Adrenal gland (tissue), 9 donors: ENCODE measurements at regions not wholly inside any gene's neighbourhood (a gene's known extent, or its start where the extent isn't known, plus 50 kb on each side); places are given as distances from the start of the nearest gene placed in this dataset.

ENCODE experiments used
- DNase-seq, 7 donors: peaks; one replicate each; pipeline ENCODE4 v3.0.0-alpha.2; 2019 to 2020
- H3K27ac ChIP-seq, 5 donors: fragments of 200-600 bp; sonication (generic) in 4 of 5; 1 replicate in 3 of 5; 2 replicates in 2 of 5; pipeline versions ENCODE4 v1.5.1 to v1.8.0; 2016 to 2020; ENCODE audit warnings: mild to moderate bottlenecking in 1 of 5
- H3K27me3 ChIP-seq: fragments of 200-600 bp; 2 replicates; pipeline ENCODE4 v1.8.0; 2021
- H3K36me3 ChIP-seq, 2 donors: fragments of 200-600 bp; replicated peaks in 1 of 2; 1 replicate in 1 of 2; 2 replicates in 1 of 2; pipeline versions ENCODE4 v1.5.1 to v1.8.0; 2018 to 2022
- H3K4me1 ChIP-seq, 2 donors: fragments of 200-600 bp; replicated peaks in 1 of 2; 1 replicate in 1 of 2; 2 replicates in 1 of 2; pipeline versions ENCODE4 v1.5.1 to v1.8.0; 2018 to 2021
- H3K4me3 ChIP-seq, 4 donors: fragments of 200-600 bp; sonication (generic) in 3 of 4; one replicate each; pipeline ENCODE4 v1.5.1; 2016 to 2018
- H3K9me3 ChIP-seq, 3 donors: fragments of 200-600 bp; sonication (generic) in 1 of 3; replicated peaks in 1 of 3; 1 replicate in 2 of 3; 2 replicates in 1 of 3; pipeline versions ENCODE4 v1.5.1 to v1.8.0; 2016 to 2021
- POLR2A ChIP-seq, 2 donors: fragments of 450-650 bp; IDR thresholded peaks; one replicate each; pipeline ENCODE4 v1.6.1; 2017; ENCODE audit warnings: antibody characterized with exemption in 2 of 2, mild to moderate bottlenecking in 2 of 2, moderate library complexity in 1 of 2
- WGBS, 4 donors: extraction: QIAGEN DNeasy Blood & Tissue Kit in 2 of 4; methylation state at CpG; one replicate each; pipeline versions ENCODE4 v1.1.5 to v1.1.7; 2013 to 2017; 5-methylcytosine and 5-hydroxymethylcytosine counted together
- intact Hi-C, 2 donors: fragments of 100-400 bp; cut with DNase I; formaldehyde crosslinking; loops; one replicate each; pipeline versions ENCODE4 v1.14.1 to v1.15.0; 2022 to 2023
- TF ChIP-seq, protein P1 (sequence below), 6 experiments: fragments of 450-650 bp in 4 of 6; fragments of 200-600 bp in 2 of 6; sonication (generic) in 1 of 6; IDR thresholded peaks; 1 replicate in 5 of 6; 2 replicates in 1 of 6; pipeline versions ENCODE4 v1.5.1 to v1.8.0; 2016 to 2021; ENCODE audit warnings: antibody characterized with exemption in 6 of 6, mild to moderate bottlenecking in 2 of 6, moderate library complexity in 1 of 6
- donor health status: healthy with polysubstance abuse.
- donor health status: Bipolar disorder and iron deficiency.
- donor health status: DM: yes; HTN: yes; CAD: no.
- donor health status: DM: no; HTN: no; CAD: no.
- donor health status: DM: no; HTN: no; CAD: no.

- intact Hi-C loops, result no loop called here
- H3K9me3 ChIP-seq, result no peaks in the 10 kb centered on the region
- H3K36me3 ChIP-seq, result peaks cover 0 to 1% of the 10 kb centered on the region in 2 donors
- TF ChIP-seq, protein P1, sequence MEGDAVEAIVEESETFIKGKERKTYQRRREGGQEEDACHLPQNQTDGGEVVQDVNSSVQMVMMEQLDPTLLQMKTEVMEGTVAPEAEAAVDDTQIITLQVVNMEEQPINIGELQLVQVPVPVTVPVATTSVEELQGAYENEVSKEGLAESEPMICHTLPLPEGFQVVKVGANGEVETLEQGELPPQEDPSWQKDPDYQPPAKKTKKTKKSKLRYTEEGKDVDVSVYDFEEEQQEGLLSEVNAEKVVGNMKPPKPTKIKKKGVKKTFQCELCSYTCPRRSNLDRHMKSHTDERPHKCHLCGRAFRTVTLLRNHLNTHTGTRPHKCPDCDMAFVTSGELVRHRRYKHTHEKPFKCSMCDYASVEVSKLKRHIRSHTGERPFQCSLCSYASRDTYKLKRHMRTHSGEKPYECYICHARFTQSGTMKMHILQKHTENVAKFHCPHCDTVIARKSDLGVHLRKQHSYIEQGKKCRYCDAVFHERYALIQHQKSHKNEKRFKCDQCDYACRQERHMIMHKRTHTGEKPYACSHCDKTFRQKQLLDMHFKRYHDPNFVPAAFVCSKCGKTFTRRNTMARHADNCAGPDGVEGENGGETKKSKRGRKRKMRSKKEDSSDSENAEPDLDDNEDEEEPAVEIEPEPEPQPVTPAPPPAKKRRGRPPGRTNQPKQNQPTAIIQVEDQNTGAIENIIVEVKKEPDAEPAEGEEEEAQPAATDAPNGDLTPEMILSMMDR (IDR thresholded peaks at IDR 0.05), result no peak
- TF ChIP-seq POLR2A (IDR thresholded peaks at IDR 0.05), result no peak
- no peak overlapping the region for H3K27ac ChIP-seq
- H3K4me1 ChIP-seq, result no peaks in the 10 kb centered on the region
- H3K4me3 ChIP-seq, result no peak overlapping the region
- H3K27me3 ChIP-seq, result no peaks in the 10 kb centered on the region
- no peak for DNase-seq
- WGBS, 4 donors, result 69 to 78% (median 76%) methylated on average over 3 of the region's 3 CpGs
Observed at GRCh38 chr6:144857086-144857485, 572.0 kb downstream of the UTRN start.

- WGBS, 4 donors, result 70 to 78% (median 73%) methylated on average over 2 of the region's 2 CpGs
- no peak for DNase-seq
- no peaks in the 10 kb centered on the region for H3K9me3 ChIP-seq
- peaks cover 0 to 8% of the 10 kb centered on the region in 2 donors for H3K4me1 ChIP-seq
- H3K27me3 ChIP-seq, result no peaks in the 10 kb centered on the region
- no peaks in the 10 kb centered on the region for H3K36me3 ChIP-seq
- no peak overlapping the region for H3K4me3 ChIP-seq
- intact Hi-C loops, result no loop called here
- TF ChIP-seq, protein P1 (IDR thresholded peaks at IDR 0.05), result no peak
- no peak for TF ChIP-seq POLR2A (IDR thresholded peaks at IDR 0.05)
- no peak overlapping the region for H3K27ac ChIP-seq
Observed at GRCh38 chr6:144862769-144863168, 577.6 kb downstream of the UTRN start.

- Histone ChIP-seq H3K36me3 (no peaks in the 10 kb centered on the region), H3K9me3 (no peaks in the 10 kb centered on the region), H3K27ac (no peak overlapping the region), H3K27me3 (no peaks in the 10 kb centered on the region), H3K4me3 (no peak overlapping the region), H3K4me1 (peaks cover 0 to 8% of the 10 kb centered on the region in 2 donors)
- WGBS, 4 donors, result 43 to 54% (median 50%) methylated on average over 2 of the region's 2 CpGs
- intact Hi-C loops, result no loop called here
- no peak for DNase-seq
- TF ChIP-seq, protein P1 (IDR thresholded peaks at IDR 0.05), result no peak
- TF ChIP-seq POLR2A (IDR thresholded peaks at IDR 0.05), result no peak
Observed at GRCh38 chr6:144867761-144868160, 582.6 kb downstream of the UTRN start.

DNA sequence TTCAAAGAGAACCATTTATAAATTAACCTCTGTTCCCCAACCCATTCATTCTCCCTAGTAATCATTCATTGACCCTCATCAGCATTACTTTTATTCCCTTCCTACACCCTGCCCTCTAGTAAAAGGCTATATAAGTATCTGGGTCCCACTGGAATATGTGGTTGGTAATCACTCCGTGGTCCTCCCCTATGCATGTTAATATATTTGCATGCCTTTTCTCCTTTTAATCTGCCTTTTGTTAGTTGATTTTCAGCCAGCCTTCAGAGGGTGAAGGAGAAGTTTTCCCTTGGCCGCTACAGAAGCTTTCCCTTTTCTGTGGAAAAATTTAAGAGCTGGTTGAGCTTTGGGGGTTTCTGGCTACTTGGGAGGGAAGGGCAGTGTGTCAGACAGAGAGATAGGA is 585.6 kb downstream of the UTRN start:
- intact Hi-C loops, result no loop called here
- no peak overlapping the region for H3K27ac ChIP-seq
- no peaks in the 10 kb centered on the region for H3K36me3 ChIP-seq
- peaks cover 0 to 8% of the 10 kb centered on the region in 2 donors for H3K4me1 ChIP-seq
- TF ChIP-seq, protein P1 (IDR thresholded peaks at IDR 0.05), result no peak
- no peak for TF ChIP-seq POLR2A (IDR thresholded peaks at IDR 0.05)
- H3K9me3 ChIP-seq, result no peaks in the 10 kb centered on the region
- no peak for DNase-seq
- no peaks in the 10 kb centered on the region for H3K27me3 ChIP-seq
- H3K4me3 ChIP-seq, result no peak overlapping the region
- 53 to 72% (median 64%) methylated on average over 2 of the region's 2 CpGs for WGBS, 4 donors
